GM23338 (cell line): ENCODE measurements at regions not wholly inside any gene's neighbourhood (a gene's known extent, or its start where the extent isn't known, plus 50 kb on each side); places are given as distances from the start of the nearest gene placed in this dataset.

Source experiments
- ATAC-seq: fragments of 200-7000 bp; cut with Tn5 transposase; 3 replicates; pipeline ENCODE4 v1.9.1; 2020
- DNase-seq: peaks from one replicate; pipeline ENCODE4 v3.0.0-alpha.2; 2015; ENCODE audit warnings: low spot score
- H2AFZ ChIP-seq: fragments of 200-600 bp; sonication (generic); 2 replicates; pipeline ENCODE4 v1.8.0; 2016; ENCODE audit warnings: antibody characterized with exemption, mild to moderate bottlenecking, moderate library complexity
- H3F3A ChIP-seq: fragments of 200-600 bp; sonication (generic); replicated peaks from 2 replicates; pipeline ENCODE4 v1.8.0; 2017; ENCODE audit warnings: antibody characterized with exemption, mixed run types, low read depth
- H3K27ac ChIP-seq: fragments of 200-600 bp; sonication (generic); 2 replicates; pipeline ENCODE4 v1.6.1; 2016; ENCODE audit warnings: low read depth
- H3K27me3 ChIP-seq: fragments of 200-600 bp; sonication (generic); 2 replicates; pipeline ENCODE4 v1.8.0; 2016; ENCODE audit warnings: mild to moderate bottlenecking, mixed run types, moderate library complexity; ENCODE audit not compliant: insufficient read depth
- H3K36me3 ChIP-seq: fragments of 200-600 bp; sonication (generic); 2 replicates; pipeline ENCODE4 v1.8.0; 2016; ENCODE audit warnings: mild to moderate bottlenecking; ENCODE audit not compliant: insufficient read depth
- H3K4me1 ChIP-seq: fragments of 200-600 bp; sonication (generic); 2 replicates; pipeline ENCODE4 v1.8.0; 2016; ENCODE audit warnings: mild to moderate bottlenecking, moderate library complexity; ENCODE audit not compliant: insufficient read depth
- H3K4me2 ChIP-seq: fragments of 200-600 bp; sonication (generic); 2 replicates; pipeline ENCODE4 v1.7.1; 2017; ENCODE audit warnings: mixed run types
- H3K4me3 ChIP-seq: fragments of 200-600 bp; sonication (generic); 2 replicates; pipeline ENCODE4 v1.6.1; 2016; ENCODE audit warnings: mixed run types
- H3K79me2 ChIP-seq: fragments of 200-600 bp; sonication (generic); replicated peaks from 2 replicates; pipeline ENCODE4 v1.8.0; 2017; ENCODE audit warnings: mild to moderate bottlenecking; ENCODE audit not compliant: insufficient read depth
- H3K9me2 ChIP-seq: fragments of 200-600 bp; sonication (generic); 2 replicates; pipeline ENCODE4 v1.8.0; 2017; ENCODE audit not compliant: insufficient read depth
- H4K20me1 ChIP-seq: fragments of 200-600 bp; sonication (generic); replicated peaks from 2 replicates; pipeline ENCODE4 v1.8.0; 2017; ENCODE audit warnings: mild to moderate bottlenecking; ENCODE audit not compliant: insufficient read depth
- H3K27ac Mint-ChIP-seq: 2 replicates; pipeline ENCODE4 v1.8.0; 2020; ENCODE audit warnings: inconsistent platforms, mild to moderate bottlenecking, moderate library complexity, mixed read lengths
- H3K27me3 Mint-ChIP-seq: 3 replicates; pipeline ENCODE4 v1.8.0; 2022; ENCODE audit warnings: low read depth, mild to moderate bottlenecking, moderate library complexity, mixed read lengths, inconsistent platforms; ENCODE audit not compliant: insufficient read depth, poor library complexity
- H3K36me3 Mint-ChIP-seq: 3 replicates; pipeline ENCODE4 v1.8.0; 2021; ENCODE audit warnings: low read depth, mild to moderate bottlenecking, inconsistent platforms, moderate library complexity, mixed read lengths
- H3K4me1 Mint-ChIP-seq: 3 replicates; pipeline ENCODE4 v1.8.0; 2020; ENCODE audit warnings: mild to moderate bottlenecking, inconsistent platforms, mixed read lengths
- H3K4me3 Mint-ChIP-seq: 3 replicates; pipeline ENCODE4 v1.8.0; 2021; ENCODE audit warnings: moderate library complexity, mild to moderate bottlenecking, inconsistent platforms, mixed read lengths
- H3K9me3 Mint-ChIP-seq: 3 replicates; pipeline ENCODE4 v1.8.0; 2020; ENCODE audit warnings: moderate library complexity, mild to moderate bottlenecking, inconsistent platforms, mixed read lengths
- CREB1 ChIP-seq: fragments of 250-450 bp; sonication (Bioruptor Pico); IDR thresholded peaks from 2 replicates; pipeline ENCODE4 v1.5.0; 2020; ENCODE audit warnings: low read depth, mild to moderate bottlenecking, moderate library complexity
- EZH2 ChIP-seq: fragments of 200-600 bp; sonication (generic); IDR thresholded peaks from one replicate; pipeline ENCODE4 v1.8.0; 2017; ENCODE audit warnings: antibody characterized with exemption, mild to moderate bottlenecking, low read depth; ENCODE audit not compliant: unreplicated experiment
- JUNB ChIP-seq: IDR thresholded peaks from one replicate; pipeline ENCODE4 v1.6.1; 2016; ENCODE audit warnings: antibody characterized with exemption; ENCODE audit not compliant: unreplicated experiment
- ZNF331 ChIP-seq: fragments of 250-450 bp; sonication (Bioruptor Pico); IDR thresholded peaks from 2 replicates; pipeline ENCODE4 v1.5.0; 2020; ENCODE audit warnings: low read depth, mild to moderate bottlenecking, moderate library complexity
- ZNF462 ChIP-seq: fragments of 250-450 bp; sonication (Bioruptor Pico); IDR thresholded peaks from 2 replicates; pipeline ENCODE4 v1.5.0; 2020; ENCODE audit warnings: mild to moderate bottlenecking, moderate library complexity

- TF ChIP-seq ZNF462 (CRISPR knock-in tag) = no peak
These were observed 111.3 kb upstream of the ZNF462 start (continued) for GRCh38 chr9:106751681-106752080.

GRCh38 chr9:106752581-106752980 is 110.4 kb upstream of the ZNF462 start:
- Histone ChIP-seq H2AFZ (no peak overlapping the region), H3K36me3 (no peaks in the 10 kb centered on the region), H3K79me2 (no peaks in the 10 kb centered on the region), H3K4me1 (peaks cover 13% of the 10 kb centered on the region), H4K20me1 (no peaks in the 10 kb centered on the region), H3K27ac (no peak overlapping the region), H3K9me2 (no peaks in the 10 kb centered on the region; the same call in 1 of the 2 replicates), H3K4me3 (no peak overlapping the region), H3K4me2 (no peak overlapping the region), H3K27me3 (no peaks in the 10 kb centered on the region), H3F3A (no peaks in the 10 kb centered on the region)
- Mint-ChIP-seq H3K36me3 (no peaks in the 10 kb centered on the region), H3K27me3 (peaks cover 5% of the 10 kb centered on the region), H3K27ac (no peak overlapping the region; the same call in 1 of the 2 replicates), H3K4me1 (peaks cover 22% of the 10 kb centered on the region), H3K4me3 (no peak overlapping the region), H3K9me3 (no peaks in the 10 kb centered on the region; the same call in 2 of the 3 replicates)
- TF ChIP-seq JUNB (no peak), CREB1 (no peak), EZH2 (no peak), ZNF331 (no peak)
- ATAC-seq (no peak), DNase-seq (no peak)
